Uterus (tissue), 3 donors: ENCODE measurements at regions not wholly inside any gene's neighbourhood (a gene's known extent, or its start where the extent isn't known, plus 50 kb on each side); places are given as distances from the start of the nearest gene placed in this dataset.

Experiments
- DNase-seq, 2 donors: peaks; one replicate each; pipeline ENCODE4 v3.0.0-alpha.2; 2019 to 2020
- H3K27ac ChIP-seq, 2 donors: fragments of 200-600 bp; sonication (generic); 1 replicate in 1 of 2; 2 replicates in 1 of 2; pipeline ENCODE4 v1.5.1; 2016 to 2018
- H3K27me3 ChIP-seq, 2 donors: fragments of 200-600 bp; sonication (generic); one replicate each; pipeline ENCODE4 v1.5.1; 2018 to 2019; ENCODE audit warnings: control low read depth in 1 of 2
- H3K36me3 ChIP-seq, 2 donors: fragments of 200-600 bp; sonication (generic); one replicate each; pipeline ENCODE4 v1.5.1; 2019; ENCODE audit warnings: control low read depth in 1 of 2
- H3K4me1 ChIP-seq, 2 donors: fragments of 200-600 bp; sonication (generic); one replicate each; pipeline ENCODE4 v1.5.1; 2018 to 2019; ENCODE audit warnings: control low read depth in 1 of 2
- H3K4me3 ChIP-seq, 2 donors: fragments of 200-600 bp; sonication (generic); 1 replicate in 1 of 2; 2 replicates in 1 of 2; pipeline ENCODE4 v1.5.1; 2018 to 2019; ENCODE audit warnings: mild to moderate bottlenecking in 1 of 2
- H3K9me3 ChIP-seq, 2 donors: fragments of 200-600 bp; sonication (generic); one replicate each; pipeline ENCODE4 v1.5.1; 2019; ENCODE audit warnings: control low read depth in 1 of 2
- POLR2A ChIP-seq, 2 donors: fragments of 450-650 bp; IDR thresholded peaks; one replicate each; pipeline ENCODE4 v1.6.1; 2016; ENCODE audit warnings: antibody characterized with exemption in 2 of 2, mild to moderate bottlenecking in 1 of 2, moderate library complexity in 1 of 2
- intact Hi-C: fragments of 100-400 bp; cut with DNase I; formaldehyde crosslinking; loops from one replicate; pipeline ENCODE4 v1.15.1; 2023; ENCODE audit warnings: low total_unique reads
- TF ChIP-seq, protein P1 (sequence below), 4 experiments: fragments of 200-600 bp in 2 of 4; fragments of 450-650 bp in 2 of 4; sonication (generic) in 2 of 4; IDR thresholded peaks; one replicate each; pipeline ENCODE4 v1.5.1; 2016 to 2019; ENCODE audit warnings: antibody characterized with exemption in 4 of 4, mild to moderate bottlenecking in 2 of 4, moderate library complexity in 1 of 4
- donor health status: DM: yes; HTN: yes; CAD: no.

DNA sequence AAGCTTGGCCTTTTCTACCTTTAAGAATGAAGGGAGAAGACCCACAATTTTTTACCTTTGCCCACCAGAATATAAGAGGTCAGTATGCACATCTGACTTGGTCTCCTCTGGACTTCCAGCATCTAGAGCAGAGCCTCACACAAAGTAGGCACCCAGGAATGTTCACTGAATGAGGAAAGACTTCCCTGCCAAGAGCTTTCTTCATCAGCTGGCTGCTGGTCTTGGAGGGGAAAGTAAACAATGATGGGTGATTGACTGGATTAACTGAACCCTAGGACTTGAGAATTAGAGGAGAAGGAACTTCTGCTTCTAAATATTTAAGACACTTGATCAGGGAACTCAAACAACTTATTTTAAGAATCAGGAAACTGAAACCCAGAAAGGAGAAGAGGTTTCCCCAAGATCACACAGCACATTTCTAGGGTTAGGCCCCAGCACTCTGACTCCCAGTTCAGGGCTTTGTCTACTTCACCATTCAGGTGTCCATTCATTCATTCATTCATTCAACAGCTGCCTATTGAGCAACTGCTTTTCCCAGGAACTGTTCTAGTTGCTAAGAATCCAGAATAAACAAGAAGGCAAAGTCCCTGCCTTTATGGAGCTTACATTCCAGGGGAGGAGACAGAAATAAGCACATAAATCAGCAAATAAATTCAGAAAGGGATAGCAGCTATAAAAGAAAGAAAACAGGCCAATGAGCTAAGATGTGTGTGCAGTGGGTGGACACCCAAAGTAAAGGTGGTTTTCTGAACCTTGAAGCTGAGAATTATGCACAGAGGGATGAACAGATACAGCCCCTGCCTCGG lies 216.9 kb upstream of the LRFN2 start:
- Histone ChIP-seq H3K27ac (no peak overlapping the region), H3K36me3 (no peaks in the 10 kb centered on the region), H3K9me3 (no peaks in the 10 kb centered on the region), H3K4me3 (no peak overlapping the region), H3K27me3 (no peaks in the 10 kb centered on the region), H3K4me1 (no peaks in the 10 kb centered on the region)
- DNase-seq, result no peak
- intact Hi-C loops, result no loop called here
- no peak for TF ChIP-seq POLR2A (IDR thresholded peaks at IDR 0.05)
- TF ChIP-seq, protein P1, sequence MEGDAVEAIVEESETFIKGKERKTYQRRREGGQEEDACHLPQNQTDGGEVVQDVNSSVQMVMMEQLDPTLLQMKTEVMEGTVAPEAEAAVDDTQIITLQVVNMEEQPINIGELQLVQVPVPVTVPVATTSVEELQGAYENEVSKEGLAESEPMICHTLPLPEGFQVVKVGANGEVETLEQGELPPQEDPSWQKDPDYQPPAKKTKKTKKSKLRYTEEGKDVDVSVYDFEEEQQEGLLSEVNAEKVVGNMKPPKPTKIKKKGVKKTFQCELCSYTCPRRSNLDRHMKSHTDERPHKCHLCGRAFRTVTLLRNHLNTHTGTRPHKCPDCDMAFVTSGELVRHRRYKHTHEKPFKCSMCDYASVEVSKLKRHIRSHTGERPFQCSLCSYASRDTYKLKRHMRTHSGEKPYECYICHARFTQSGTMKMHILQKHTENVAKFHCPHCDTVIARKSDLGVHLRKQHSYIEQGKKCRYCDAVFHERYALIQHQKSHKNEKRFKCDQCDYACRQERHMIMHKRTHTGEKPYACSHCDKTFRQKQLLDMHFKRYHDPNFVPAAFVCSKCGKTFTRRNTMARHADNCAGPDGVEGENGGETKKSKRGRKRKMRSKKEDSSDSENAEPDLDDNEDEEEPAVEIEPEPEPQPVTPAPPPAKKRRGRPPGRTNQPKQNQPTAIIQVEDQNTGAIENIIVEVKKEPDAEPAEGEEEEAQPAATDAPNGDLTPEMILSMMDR (IDR thresholded peaks at IDR 0.05), result no peak

DNA sequence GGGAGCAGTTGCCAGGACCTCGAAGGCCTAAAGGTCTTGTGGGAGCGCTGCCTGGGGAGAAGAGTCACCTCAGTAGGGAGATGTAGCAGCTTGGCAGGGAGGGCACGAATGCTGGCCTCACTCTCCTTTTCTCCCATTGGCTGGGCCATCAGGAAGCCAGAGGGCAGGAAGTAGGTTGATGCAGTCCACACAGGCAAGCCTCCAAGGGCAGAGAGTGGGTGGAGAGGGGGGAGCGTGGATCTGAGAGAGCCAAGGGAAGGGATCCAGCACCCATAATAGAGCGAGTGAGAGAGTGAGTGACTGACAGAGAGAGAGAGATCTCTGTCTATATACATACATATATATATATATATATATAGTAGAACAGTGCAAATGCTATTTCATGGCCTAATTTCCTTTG lies 215.3 kb upstream of the LRFN2 start:
- no peaks in the 10 kb centered on the region for H3K9me3 ChIP-seq
- no peaks in the 10 kb centered on the region for H3K27me3 ChIP-seq
- H3K27ac ChIP-seq, result no peak overlapping the region
- no peak overlapping the region for H3K4me3 ChIP-seq
- DNase-seq, result no peak
- H3K36me3 ChIP-seq, result no peaks in the 10 kb centered on the region
- TF ChIP-seq, protein P1 (IDR thresholded peaks at IDR 0.05), result no peak
- TF ChIP-seq POLR2A (IDR thresholded peaks at IDR 0.05), result no peak
- intact Hi-C loops, result no loop called here
- H3K4me1 ChIP-seq, result no peaks in the 10 kb centered on the region

DNA sequence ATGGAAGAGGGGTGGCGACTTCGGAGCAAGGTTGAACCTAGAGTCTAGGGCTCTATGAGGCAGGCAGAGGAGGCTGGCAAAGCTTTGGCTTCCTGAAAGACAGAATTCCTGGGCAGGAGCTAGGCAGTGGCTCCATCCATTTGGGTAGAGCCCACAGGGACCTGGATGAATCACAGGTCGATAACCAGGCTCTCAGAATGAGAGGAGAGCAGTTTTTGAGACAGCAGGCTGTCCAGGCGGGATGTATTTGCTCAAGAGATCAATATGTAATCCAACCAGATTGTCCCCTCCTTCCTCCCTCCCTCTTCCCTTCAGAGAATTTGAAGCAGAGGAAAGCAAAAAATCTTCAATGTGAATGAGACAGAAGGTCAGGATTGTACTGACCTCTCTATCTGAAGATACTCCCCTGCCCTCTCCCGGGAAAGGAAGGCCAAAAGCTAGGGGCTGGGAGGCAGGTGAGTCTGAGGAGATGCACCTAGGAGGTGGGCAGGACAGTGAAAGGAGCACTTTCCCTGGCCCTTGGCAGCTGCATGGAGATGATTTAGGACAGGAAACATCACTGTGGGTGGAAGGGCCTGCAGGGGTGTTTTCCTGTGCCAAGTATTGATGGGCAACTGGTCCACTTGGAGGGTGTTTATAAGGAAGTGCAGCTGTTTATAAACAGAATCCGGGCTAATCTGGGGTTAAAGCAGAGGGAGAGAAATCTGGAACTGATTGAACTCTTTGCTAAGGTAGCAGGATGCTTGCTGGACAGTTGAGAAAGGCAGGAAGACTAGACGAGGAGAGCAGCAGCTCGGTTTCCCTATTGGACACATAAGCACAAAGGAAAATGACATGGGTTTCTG lies 212.4 kb upstream of the LRFN2 start:
- DNase-seq, result no peak
- Histone ChIP-seq H3K27me3 (no peaks in the 10 kb centered on the region), H3K9me3 (no peaks in the 10 kb centered on the region), H3K27ac (no peak overlapping the region), H3K4me1 (no peaks in the 10 kb centered on the region), H3K36me3 (no peaks in the 10 kb centered on the region), H3K4me3 (no peak overlapping the region)
- intact Hi-C loops, result no loop called here
- no peak for TF ChIP-seq POLR2A (IDR thresholded peaks at IDR 0.05)
- TF ChIP-seq, protein P1 (IDR thresholded peaks at IDR 0.05), result no peak

DNA sequence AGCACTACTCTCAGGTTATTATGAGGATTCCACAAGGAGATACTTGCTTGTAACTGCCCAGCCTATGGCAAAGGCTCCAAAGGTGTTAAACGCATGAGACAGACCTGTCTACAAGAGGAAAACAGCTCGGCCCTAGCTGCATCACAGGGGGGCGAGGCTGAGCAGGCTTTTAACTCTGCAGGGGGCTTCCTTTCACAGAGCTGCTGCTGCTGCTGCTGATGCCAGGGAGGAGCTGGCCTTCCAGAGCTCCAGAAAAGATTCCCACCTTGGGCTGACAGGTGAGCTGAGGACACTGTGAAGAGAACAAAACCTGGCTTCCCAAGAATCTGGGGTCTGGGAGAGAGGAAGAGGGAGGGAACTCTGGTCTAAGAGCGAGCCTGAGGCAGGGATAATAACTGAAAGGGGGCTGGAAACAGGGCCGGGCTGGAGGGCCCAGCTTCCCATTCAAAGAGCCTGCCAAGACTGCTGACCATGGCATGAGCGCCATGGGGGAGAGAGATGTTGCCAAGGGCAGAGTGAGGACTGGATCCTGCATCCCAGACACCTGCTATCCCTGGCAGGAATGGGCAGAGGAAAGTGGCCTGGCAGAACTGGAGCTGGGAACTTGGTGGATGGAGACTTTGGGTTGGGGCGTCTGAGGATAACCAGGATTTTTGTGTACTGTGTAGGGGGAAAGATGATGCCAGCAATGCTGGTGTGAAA lies 211.1 kb upstream of the LRFN2 start:
- no peak for TF ChIP-seq POLR2A (IDR thresholded peaks at IDR 0.05)
- TF ChIP-seq, protein P1 (IDR thresholded peaks at IDR 0.05), result no peak
- Histone ChIP-seq H3K4me3 (no peak overlapping the region), H3K36me3 (no peaks in the 10 kb centered on the region), H3K4me1 (no peaks in the 10 kb centered on the region), H3K9me3 (no peaks in the 10 kb centered on the region), H3K27ac (no peak overlapping the region), H3K27me3 (no peaks in the 10 kb centered on the region)
- intact Hi-C loops, result no loop called here
- no peak for DNase-seq
